Uterus (tissue), 3 donors: ENCODE measurements at regions not wholly inside any gene's neighbourhood (a gene's known extent, or its start where the extent isn't known, plus 50 kb on each side); places are given as distances from the start of the nearest gene placed in this dataset.

Source experiments
- DNase-seq, 2 donors: peaks; one replicate each; pipeline ENCODE4 v3.0.0-alpha.2; 2019 to 2020
- H3K27ac ChIP-seq, 2 donors: fragments of 200-600 bp; sonication (generic); 1 replicate in 1 of 2; 2 replicates in 1 of 2; pipeline ENCODE4 v1.5.1; 2016 to 2018
- H3K27me3 ChIP-seq, 2 donors: fragments of 200-600 bp; sonication (generic); one replicate each; pipeline ENCODE4 v1.5.1; 2018 to 2019; ENCODE audit warnings: control low read depth in 1 of 2
- H3K36me3 ChIP-seq, 2 donors: fragments of 200-600 bp; sonication (generic); one replicate each; pipeline ENCODE4 v1.5.1; 2019; ENCODE audit warnings: control low read depth in 1 of 2
- H3K4me1 ChIP-seq, 2 donors: fragments of 200-600 bp; sonication (generic); one replicate each; pipeline ENCODE4 v1.5.1; 2018 to 2019; ENCODE audit warnings: control low read depth in 1 of 2
- H3K4me3 ChIP-seq, 2 donors: fragments of 200-600 bp; sonication (generic); 1 replicate in 1 of 2; 2 replicates in 1 of 2; pipeline ENCODE4 v1.5.1; 2018 to 2019; ENCODE audit warnings: mild to moderate bottlenecking in 1 of 2
- H3K9me3 ChIP-seq, 2 donors: fragments of 200-600 bp; sonication (generic); one replicate each; pipeline ENCODE4 v1.5.1; 2019; ENCODE audit warnings: control low read depth in 1 of 2
- CTCF ChIP-seq, 4 experiments: fragments of 200-600 bp in 2 of 4; fragments of 450-650 bp in 2 of 4; sonication (generic) in 2 of 4; IDR thresholded peaks; one replicate each; pipeline ENCODE4 v1.5.1; 2016 to 2019; ENCODE audit warnings: antibody characterized with exemption in 4 of 4, mild to moderate bottlenecking in 2 of 4, moderate library complexity in 1 of 4
- POLR2A ChIP-seq, 2 donors: fragments of 450-650 bp; IDR thresholded peaks; one replicate each; pipeline ENCODE4 v1.6.1; 2016; ENCODE audit warnings: antibody characterized with exemption in 2 of 2, mild to moderate bottlenecking in 1 of 2, moderate library complexity in 1 of 2
- intact Hi-C: fragments of 100-400 bp; cut with DNase I; formaldehyde crosslinking; loops from one replicate; pipeline ENCODE4 v1.15.1; 2023; ENCODE audit warnings: low total_unique reads
- donor health status: DM: yes; HTN: yes; CAD: no.

GRCh38 chr13:86813198-86813597 is 858.0 kb upstream of the SLITRK5 start:
- Histone ChIP-seq H3K4me1 (no peaks in the 10 kb centered on the region), H3K36me3 (no peaks in the 10 kb centered on the region), H3K27me3 (no peaks in the 10 kb centered on the region), H3K9me3 (no peaks in the 10 kb centered on the region), H3K27ac (no peak overlapping the region), H3K4me3 (no peak overlapping the region)
- intact Hi-C loops = no loop called here
- TF ChIP-seq CTCF (IDR thresholded peaks at IDR 0.05) (no peak), POLR2A (IDR thresholded peaks at IDR 0.05) (no peak)
- no peak for DNase-seq

GRCh38 chr13:86825410-86825809 is 845.8 kb upstream of the SLITRK5 start:
- no peak for DNase-seq
- Histone ChIP-seq H3K36me3 (no peaks in the 10 kb centered on the region), H3K4me3 (no peak overlapping the region), H3K27ac (no peak overlapping the region), H3K9me3 (no peaks in the 10 kb centered on the region), H3K27me3 (no peaks in the 10 kb centered on the region), H3K4me1 (no peaks in the 10 kb centered on the region)
- TF ChIP-seq POLR2A (IDR thresholded peaks at IDR 0.05) (no peak), CTCF (IDR thresholded peaks at IDR 0.05) (no peak)
- intact Hi-C loops = no loop called here

- Histone ChIP-seq H3K27me3 (no peaks in the 10 kb centered on the region), H3K4me1 (no peaks in the 10 kb centered on the region), H3K9me3 (no peaks in the 10 kb centered on the region), H3K27ac (no peak overlapping the region), H3K4me3 (no peak overlapping the region), H3K36me3 (no peaks in the 10 kb centered on the region)
- intact Hi-C loops = no loop called here
- no peak for TF ChIP-seq CTCF (IDR thresholded peaks at IDR 0.05)
- TF ChIP-seq POLR2A (IDR thresholded peaks at IDR 0.05) = no peak
- no peak for DNase-seq
These were observed 844.9 kb upstream of the SLITRK5 start for GRCh38 chr13:86826232-86826631.

- no peak for TF ChIP-seq POLR2A (IDR thresholded peaks at IDR 0.05)
- Histone ChIP-seq H3K4me1 (no peaks in the 10 kb centered on the region), H3K27ac (no peak overlapping the region), H3K27me3 (no peaks in the 10 kb centered on the region), H3K4me3 (no peak overlapping the region), H3K9me3 (no peaks in the 10 kb centered on the region), H3K36me3 (no peaks in the 10 kb centered on the region)
- DNase-seq = no peak
- intact Hi-C loops = no loop called here
These were observed 841.1 kb upstream of the SLITRK5 start for GRCh38 chr13:86830046-86830445.

GRCh38 chr13:86831084-86831483 is 840.1 kb upstream of the SLITRK5 start:
- no peak overlapping the region for H3K4me3 ChIP-seq
- H3K9me3 ChIP-seq = no peaks in the 10 kb centered on the region
- no peaks in the 10 kb centered on the region for H3K36me3 ChIP-seq
- H3K4me1 ChIP-seq = no peaks in the 10 kb centered on the region
- no peak overlapping the region for H3K27ac ChIP-seq
- H3K27me3 ChIP-seq = no peaks in the 10 kb centered on the region
- no peak for TF ChIP-seq POLR2A (IDR thresholded peaks at IDR 0.05)
- no peak for TF ChIP-seq CTCF (IDR thresholded peaks at IDR 0.05)
- DNase-seq = no peak
- intact Hi-C loops = no loop called here

- no peak for DNase-seq
- TF ChIP-seq POLR2A (IDR thresholded peaks at IDR 0.05) = no peak
- TF ChIP-seq CTCF (IDR thresholded peaks at IDR 0.05) = no peak
- Histone ChIP-seq H3K36me3 (no peaks in the 10 kb centered on the region), H3K4me1 (no peaks in the 10 kb centered on the region), H3K4me3 (no peak overlapping the region), H3K9me3 (no peaks in the 10 kb centered on the region), H3K27ac (no peak overlapping the region), H3K27me3 (no peaks in the 10 kb centered on the region)
- intact Hi-C loops = no loop called here
These were observed 832.6 kb upstream of the SLITRK5 start for GRCh38 chr13:86838411-86839120.
